GM23248 (cell line): ENCODE measurements at regions not wholly inside any gene's neighbourhood (a gene's known extent, or its start where the extent isn't known, plus 50 kb on each side); places are given as distances from the start of the nearest gene placed in this dataset.

Source experiments
- EZH2 ChIP-seq: fragments of 200-600 bp; sonication (generic); IDR thresholded peaks from 2 replicates; pipeline ENCODE4 v1.6.1; 2018; ENCODE audit warnings: antibody characterized with exemption, mild to moderate bottlenecking; ENCODE audit not compliant: insufficient read depth, poor library complexity, severe bottlenecking
- EZH2phosphoT487 ChIP-seq: fragments of 200-600 bp; sonication (generic); IDR thresholded peaks from 2 replicates; pipeline ENCODE4 v1.6.1; 2018; ENCODE audit warnings: antibody characterized with exemption, moderate library complexity, mild to moderate bottlenecking, low read depth; ENCODE audit not compliant: insufficient read depth

DNA sequence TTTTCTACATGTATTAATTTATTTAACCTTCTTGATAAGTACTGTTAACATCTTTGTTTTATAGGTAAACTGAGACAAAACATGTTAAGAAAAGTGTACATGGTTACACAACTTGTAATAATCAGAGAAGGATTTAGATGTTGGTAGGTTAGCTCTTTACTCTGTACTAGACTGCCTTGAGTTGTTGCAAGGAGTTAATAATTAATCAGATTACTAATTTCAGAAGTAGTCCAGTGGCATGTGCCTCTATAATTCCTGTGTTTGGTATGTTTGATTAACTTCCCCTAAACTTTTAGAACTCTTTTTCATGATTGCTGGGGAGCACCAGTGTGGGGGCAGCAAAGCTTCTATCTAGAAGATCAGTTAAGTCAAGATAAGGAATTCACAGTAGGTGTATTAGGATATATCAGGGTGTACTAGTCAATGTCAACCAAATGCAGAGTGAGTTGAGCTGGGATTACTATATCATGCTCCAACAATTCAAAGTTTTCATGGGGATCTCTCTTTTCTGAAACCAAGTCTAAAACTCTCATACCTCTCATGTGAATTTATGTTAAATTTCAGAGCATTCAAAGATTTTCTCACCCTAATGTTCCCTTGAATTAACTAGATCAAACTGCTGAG lies 129.7 kb upstream of the AHI1 start:
- no peak for TF ChIP-seq EZH2phosphoT487
- no peak for TF ChIP-seq EZH2
